SK-N-SH treated with all-trans-retinoic acid at 6 μM for 48 hours (cell line): ENCODE measurements at regions not wholly inside any gene's neighbourhood (a gene's known extent, or its start where the extent isn't known, plus 50 kb on each side); places are given as distances from the start of the nearest gene placed in this dataset.

ENCODE experiments used
- ARNTL ChIP-seq: fragments of 450-650 bp; formaldehyde crosslinking; IDR thresholded peaks from 2 replicates; pipeline ENCODE4 v1.5.0; 2020; ENCODE audit warnings: low read depth, mild to moderate bottlenecking, moderate library complexity, borderline replicate concordance
- CSDC2 ChIP-seq: fragments of 250-450 bp; sonication (Bioruptor Pico); IDR thresholded peaks from 2 replicates; pipeline ENCODE4 v1.5.0; 2020; ENCODE audit warnings: mild to moderate bottlenecking, moderate library complexity
- ESRRG ChIP-seq: fragments of 250-450 bp; sonication (Bioruptor Pico); IDR thresholded peaks from 2 replicates; pipeline ENCODE4 v1.6.1; 2021; ENCODE audit warnings: mild to moderate bottlenecking
- ISL1 ChIP-seq: fragments of 250-450 bp; sonication (Bioruptor Pico); IDR thresholded peaks from 2 replicates; pipeline ENCODE4 v2.1.2; 2022; ENCODE audit warnings: mild to moderate bottlenecking, moderate library complexity
- PATZ1 ChIP-seq: fragments of 250-450 bp; sonication (Bioruptor Pico); IDR thresholded peaks from 2 replicates; pipeline ENCODE4 v1.8.0; 2020; ENCODE audit warnings: mild to moderate bottlenecking, moderate library complexity, borderline replicate concordance
- RARB ChIP-seq: fragments of 250-450 bp; sonication (Bioruptor Pico); IDR thresholded peaks from 2 replicates; pipeline ENCODE4 v1.8.0; 2021; ENCODE audit warnings: mild to moderate bottlenecking, moderate library complexity
- TOX ChIP-seq: fragments of 250-450 bp; sonication (Bioruptor Pico); IDR thresholded peaks from 2 replicates; pipeline ENCODE4 v1.8.0; 2021; ENCODE audit warnings: mild to moderate bottlenecking, moderate library complexity, borderline replicate concordance
- TSHZ2 ChIP-seq: fragments of 250-450 bp; sonication (Bioruptor Pico); IDR thresholded peaks from 2 replicates; pipeline ENCODE4 v1.5.0; 2020; ENCODE audit warnings: mild to moderate bottlenecking, moderate library complexity
- ZC3H10 ChIP-seq: fragments of 250-450 bp; sonication (Bioruptor Pico); IDR thresholded peaks from 2 replicates; pipeline ENCODE4 v1.5.1; 2021; ENCODE audit warnings: mild to moderate bottlenecking, moderate library complexity
- ZFP3 ChIP-seq: fragments of 250-450 bp; sonication (Bioruptor Pico); IDR thresholded peaks from 2 replicates; pipeline ENCODE4 v1.5.0; 2020; ENCODE audit warnings: mild to moderate bottlenecking, moderate library complexity
- ZFP30 ChIP-seq: fragments of 450-650 bp; formaldehyde crosslinking; IDR thresholded peaks from 2 replicates; pipeline ENCODE4 v1.5.0; 2022; ENCODE audit warnings: mild to moderate bottlenecking, moderate library complexity
- ZNF70 ChIP-seq: fragments of 450-650 bp; formaldehyde crosslinking; IDR thresholded peaks from 2 replicates; pipeline ENCODE4 v1.5.0; 2020; ENCODE audit warnings: mild to moderate bottlenecking, moderate library complexity
- ZNF8 ChIP-seq: fragments of 450-650 bp; formaldehyde crosslinking; IDR thresholded peaks from 2 replicates; pipeline ENCODE4 v1.5.0; 2020; ENCODE audit warnings: mild to moderate bottlenecking, moderate library complexity
- TF ChIP-seq, protein P1 (sequence below): fragments of 250-450 bp; sonication (Bioruptor Pico); IDR thresholded peaks from 2 replicates; pipeline ENCODE4 v1.5.1; 2020; ENCODE audit warnings: low read depth, mild to moderate bottlenecking, moderate library complexity

DNA sequence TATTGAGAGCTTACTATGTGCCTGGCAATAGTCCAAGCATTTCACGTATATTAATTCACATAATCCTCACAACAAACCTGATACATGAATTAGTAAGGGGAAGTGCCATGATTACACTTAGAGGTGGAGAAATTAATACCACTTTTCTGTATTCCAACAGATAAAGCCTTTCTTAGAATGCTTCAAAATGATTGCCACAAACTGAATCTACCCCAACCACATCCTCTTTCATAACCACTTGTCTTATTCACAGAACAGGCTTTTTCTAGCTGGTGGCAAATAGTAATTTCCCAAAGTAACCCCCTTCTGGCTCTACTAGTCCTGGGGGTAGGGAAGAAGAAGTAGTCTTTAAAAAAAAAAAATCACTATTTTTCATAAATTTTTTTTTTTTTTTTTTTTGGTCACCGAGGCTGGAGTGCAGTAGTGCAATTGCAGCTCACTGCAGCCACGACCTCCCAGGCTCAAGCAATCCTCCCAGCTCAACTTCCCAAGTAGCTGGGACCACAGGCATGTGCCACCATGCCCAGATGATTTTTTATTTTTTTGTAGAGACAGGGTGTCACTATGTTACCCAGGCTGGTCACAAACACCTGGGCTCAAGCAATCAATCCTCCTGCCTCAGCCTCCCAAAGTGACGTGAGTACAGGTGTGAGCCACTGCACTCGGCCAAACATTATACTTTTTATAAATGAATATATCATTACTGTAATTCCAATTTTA is 59.0 kb upstream of the ARID2 start:
- no peak for TF ChIP-seq ESRRG (CRISPR knock-in tag)
- no peak for TF ChIP-seq CSDC2
- no peak for TF ChIP-seq ZFP3
- no peak for TF ChIP-seq PATZ1 (CRISPR knock-in tag)
- no peak for TF ChIP-seq ISL1 (CRISPR knock-in tag)
- TF ChIP-seq, protein P1, sequence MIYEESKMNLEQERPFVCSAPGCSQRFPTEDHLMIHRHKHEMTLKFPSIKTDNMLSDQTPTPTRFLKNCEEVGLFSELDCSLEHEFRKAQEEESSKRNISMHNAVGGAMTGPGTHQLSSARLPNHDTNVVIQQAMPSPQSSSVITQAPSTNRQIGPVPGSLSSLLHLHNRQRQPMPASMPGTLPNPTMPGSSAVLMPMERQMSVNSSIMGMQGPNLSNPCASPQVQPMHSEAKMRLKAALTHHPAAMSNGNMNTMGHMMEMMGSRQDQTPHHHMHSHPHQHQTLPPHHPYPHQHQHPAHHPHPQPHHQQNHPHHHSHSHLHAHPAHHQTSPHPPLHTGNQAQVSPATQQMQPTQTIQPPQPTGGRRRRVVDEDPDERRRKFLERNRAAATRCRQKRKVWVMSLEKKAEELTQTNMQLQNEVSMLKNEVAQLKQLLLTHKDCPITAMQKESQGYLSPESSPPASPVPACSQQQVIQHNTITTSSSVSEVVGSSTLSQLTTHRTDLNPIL, result no peak
- TF ChIP-seq TOX (CRISPR knock-in tag), result no peak
- no peak for TF ChIP-seq TSHZ2 (CRISPR knock-in tag)
- no peak for TF ChIP-seq ARNTL (CRISPR knock-in tag)
- no peak for TF ChIP-seq ZFP30 (CRISPR knock-in tag)
- no peak for TF ChIP-seq ZNF8 (CRISPR knock-in tag)
- TF ChIP-seq ZC3H10 (CRISPR knock-in tag), result no peak
- no peak for TF ChIP-seq ZNF70 (CRISPR knock-in tag)
- no peak for TF ChIP-seq RARB (CRISPR knock-in tag)
